ENCODE measurements at regions not wholly inside any gene's neighbourhood (a gene's known extent, or its start where the extent isn't known, plus 50 kb on each side); places are given as distances from the start of the nearest gene placed in this dataset.

GRCh38 chr20:12764851-12765250, 243.9 kb upstream of the SPTLC3 start:
- H3K4me1 Mint-ChIP-seq = no peaks in the 10 kb centered on the region
- H3K27me3 Mint-ChIP-seq (ENCODE audit: low read depth) = no peaks in the 10 kb centered on the region
- peaks cover 2% of the 10 kb centered on the region for H3K9me3 Mint-ChIP-seq
- H3K27ac Mint-ChIP-seq (ENCODE audit: unreplicated experiment) = no peak overlapping the region
- no peak for DNase-seq (ENCODE audit: low read depth, low spot score)
- H3K4me3 Mint-ChIP-seq = no peak overlapping the region
- no peaks in the 10 kb centered on the region for H3K36me3 Mint-ChIP-seq (ENCODE audit: low read depth)
- TF ChIP-seq, protein P1, sequence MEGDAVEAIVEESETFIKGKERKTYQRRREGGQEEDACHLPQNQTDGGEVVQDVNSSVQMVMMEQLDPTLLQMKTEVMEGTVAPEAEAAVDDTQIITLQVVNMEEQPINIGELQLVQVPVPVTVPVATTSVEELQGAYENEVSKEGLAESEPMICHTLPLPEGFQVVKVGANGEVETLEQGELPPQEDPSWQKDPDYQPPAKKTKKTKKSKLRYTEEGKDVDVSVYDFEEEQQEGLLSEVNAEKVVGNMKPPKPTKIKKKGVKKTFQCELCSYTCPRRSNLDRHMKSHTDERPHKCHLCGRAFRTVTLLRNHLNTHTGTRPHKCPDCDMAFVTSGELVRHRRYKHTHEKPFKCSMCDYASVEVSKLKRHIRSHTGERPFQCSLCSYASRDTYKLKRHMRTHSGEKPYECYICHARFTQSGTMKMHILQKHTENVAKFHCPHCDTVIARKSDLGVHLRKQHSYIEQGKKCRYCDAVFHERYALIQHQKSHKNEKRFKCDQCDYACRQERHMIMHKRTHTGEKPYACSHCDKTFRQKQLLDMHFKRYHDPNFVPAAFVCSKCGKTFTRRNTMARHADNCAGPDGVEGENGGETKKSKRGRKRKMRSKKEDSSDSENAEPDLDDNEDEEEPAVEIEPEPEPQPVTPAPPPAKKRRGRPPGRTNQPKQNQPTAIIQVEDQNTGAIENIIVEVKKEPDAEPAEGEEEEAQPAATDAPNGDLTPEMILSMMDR (conservative IDR thresholded peaks at IDR 0.05) = no peak

DNA sequence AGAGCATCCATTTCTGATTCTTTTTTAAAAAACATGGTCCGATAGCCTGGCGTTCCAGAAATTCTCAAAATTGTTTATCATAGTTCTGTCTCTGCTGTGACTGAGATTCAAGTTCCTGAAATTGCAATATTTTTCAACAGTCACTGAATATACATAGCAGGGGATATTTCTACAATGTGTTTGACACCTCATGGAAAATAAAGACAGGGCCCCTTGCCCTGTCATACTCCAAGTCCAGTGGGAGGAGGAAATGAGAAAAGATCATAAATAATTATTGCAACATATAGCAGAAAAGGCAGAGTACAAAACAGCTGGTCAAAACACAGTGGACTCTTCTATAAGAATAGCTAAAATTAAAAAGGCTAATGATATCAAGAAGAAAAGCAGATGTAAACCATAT, 234.8 kb upstream of the SPTLC3 start:
- TF ChIP-seq, protein P1 (conservative IDR thresholded peaks at IDR 0.05) = no peak
- Mint-ChIP-seq H3K4me1 (no peaks in the 10 kb centered on the region), H3K9me3 (no peaks in the 10 kb centered on the region), H3K27ac (ENCODE audit: unreplicated experiment) (no peak overlapping the region), H3K36me3 (ENCODE audit: low read depth) (no peaks in the 10 kb centered on the region), H3K27me3 (ENCODE audit: low read depth) (no peaks in the 10 kb centered on the region), H3K4me3 (no peak overlapping the region)
- no peak for DNase-seq (ENCODE audit: low read depth, low spot score)

DNA sequence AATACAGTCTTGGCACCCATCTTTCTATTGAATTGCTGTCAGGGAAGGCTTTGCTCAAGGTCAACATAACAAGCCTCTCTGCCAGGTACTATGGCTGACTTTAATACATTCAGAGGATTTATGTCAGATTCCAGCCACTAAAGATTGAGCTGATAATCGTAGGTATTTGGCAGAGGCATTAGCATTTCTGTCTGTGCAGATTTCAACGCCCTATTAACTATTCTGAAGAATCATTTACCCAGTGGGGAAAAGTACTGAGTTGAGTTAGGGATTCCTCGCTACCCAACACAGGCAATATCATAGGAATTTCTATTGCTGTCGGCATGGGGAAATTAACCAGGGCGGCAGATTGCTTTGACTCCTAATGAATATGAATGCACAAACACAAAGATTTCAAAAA, 233.7 kb upstream of the SPTLC3 start:
- no peaks in the 10 kb centered on the region for H3K4me1 Mint-ChIP-seq
- TF ChIP-seq, protein P1 (conservative IDR thresholded peaks at IDR 0.05) = no peak
- no peak for DNase-seq (ENCODE audit: low read depth, low spot score)
- H3K36me3 Mint-ChIP-seq (ENCODE audit: low read depth) = no peaks in the 10 kb centered on the region
- no peaks in the 10 kb centered on the region for H3K27me3 Mint-ChIP-seq (ENCODE audit: low read depth)
- H3K4me3 Mint-ChIP-seq = no peak overlapping the region
- H3K9me3 Mint-ChIP-seq = no peaks in the 10 kb centered on the region
- H3K27ac Mint-ChIP-seq (ENCODE audit: unreplicated experiment) = no peak overlapping the region

GRCh38 chr20:12777016-12777415, 231.8 kb upstream of the SPTLC3 start:
- Mint-ChIP-seq H3K4me3 (no peak overlapping the region), H3K4me1 (no peaks in the 10 kb centered on the region), H3K27me3 (ENCODE audit: low read depth) (no peaks in the 10 kb centered on the region), H3K36me3 (ENCODE audit: low read depth) (no peaks in the 10 kb centered on the region), H3K9me3 (no peaks in the 10 kb centered on the region), H3K27ac (ENCODE audit: unreplicated experiment) (no peak overlapping the region)
- DNase-seq (ENCODE audit: low read depth, low spot score) = no peak
- TF ChIP-seq, protein P1 (conservative IDR thresholded peaks at IDR 0.05) = no peak

DNA sequence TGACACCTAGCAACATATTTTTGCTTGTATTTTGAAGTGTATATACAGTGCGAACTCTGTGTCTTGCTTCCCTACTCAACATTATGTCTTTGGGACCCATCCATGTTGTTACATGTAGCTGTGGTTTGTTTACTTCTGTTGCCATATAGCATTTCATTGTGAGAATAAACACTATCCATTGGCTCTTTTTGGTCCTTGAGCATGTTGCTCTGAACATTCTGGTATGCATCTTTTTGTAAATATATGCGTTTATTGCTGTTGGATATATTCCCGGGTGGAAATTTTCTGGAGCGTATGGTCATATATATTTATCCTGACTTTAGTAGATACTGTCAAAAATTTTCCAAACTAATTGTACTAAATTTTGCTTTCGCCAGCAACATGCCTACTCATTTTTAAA, 222.5 kb upstream of the SPTLC3 start:
- DNase-seq (ENCODE audit: low read depth, low spot score) = no peak
- TF ChIP-seq, protein P1 (conservative IDR thresholded peaks at IDR 0.05) = no peak
- Mint-ChIP-seq H3K4me3 (no peak overlapping the region), H3K9me3 (peaks cover 3% of the 10 kb centered on the region), H3K27ac (ENCODE audit: unreplicated experiment) (no peak overlapping the region), H3K4me1 (peaks cover 4% of the 10 kb centered on the region), H3K36me3 (ENCODE audit: low read depth) (no peaks in the 10 kb centered on the region), H3K27me3 (ENCODE audit: low read depth) (no peaks in the 10 kb centered on the region)

Measured in neural crest cell (in vitro differentiated cells).